Parathyroid adenoma (tissue), 2 donors: ENCODE measurements at regions not wholly inside any gene's neighbourhood (a gene's known extent, or its start where the extent isn't known, plus 50 kb on each side); places are given as distances from the start of the nearest gene placed in this dataset.
A peak's percentile ranks its signal among the peaks of the same experiment; 100 is the strongest.

Experiments
- H2AFZ ChIP-seq: fragments of 300-600 bp; sonication (generic); one replicate; pipeline ENCODE4 v1.7.0; 2017; ENCODE audit warnings: antibody characterized with exemption, mild to moderate bottlenecking
- H3K27ac ChIP-seq: fragments of 300-600 bp; sonication (generic); one replicate; pipeline ENCODE4 v1.7.0; 2017
- H3K27me3 ChIP-seq: fragments of 300-600 bp; sonication (generic); one replicate; pipeline ENCODE4 v1.7.0; 2017; ENCODE audit warnings: low read length; ENCODE audit not compliant: control insufficient read depth, insufficient read depth
- H3K36me3 ChIP-seq: fragments of 300-600 bp; sonication (generic); one replicate; pipeline ENCODE4 v1.7.0; 2017; ENCODE audit warnings: low read length; ENCODE audit not compliant: control insufficient read depth, insufficient read depth
- H3K4me1 ChIP-seq: fragments of 300-600 bp; sonication (generic); one replicate; pipeline ENCODE4 v1.7.0; 2017; ENCODE audit warnings: control low read depth
- H3K4me2 ChIP-seq: fragments of 300-600 bp; sonication (generic); one replicate; pipeline ENCODE4 v1.7.0; 2017; ENCODE audit warnings: low read length
- H3K4me3 ChIP-seq: fragments of 300-600 bp; sonication (generic); one replicate; pipeline ENCODE4 v1.7.0; 2017; ENCODE audit warnings: low read depth, low read length
- H3K79me2 ChIP-seq: fragments of 300-600 bp; sonication (generic); one replicate; pipeline ENCODE4 v1.7.0; 2017; ENCODE audit warnings: control low read depth
- H3K9ac ChIP-seq: fragments of 300-600 bp; sonication (generic); one replicate; pipeline ENCODE4 v1.7.0; 2017; ENCODE audit warnings: mild to moderate bottlenecking
- H3K9me3 ChIP-seq: fragments of 300-600 bp; sonication (generic); one replicate; pipeline ENCODE4 v1.7.0; 2017; ENCODE audit warnings: low read length; ENCODE audit not compliant: control insufficient read depth
- TF ChIP-seq, protein P1 (sequence below): fragments of 300-600 bp; sonication (generic); IDR thresholded peaks from one replicate; pipeline ENCODE4 v1.7.0; 2017; ENCODE audit warnings: antibody characterized with exemption, mild to moderate bottlenecking
- donor health status: primary hyperparathyroidism.

DNA sequence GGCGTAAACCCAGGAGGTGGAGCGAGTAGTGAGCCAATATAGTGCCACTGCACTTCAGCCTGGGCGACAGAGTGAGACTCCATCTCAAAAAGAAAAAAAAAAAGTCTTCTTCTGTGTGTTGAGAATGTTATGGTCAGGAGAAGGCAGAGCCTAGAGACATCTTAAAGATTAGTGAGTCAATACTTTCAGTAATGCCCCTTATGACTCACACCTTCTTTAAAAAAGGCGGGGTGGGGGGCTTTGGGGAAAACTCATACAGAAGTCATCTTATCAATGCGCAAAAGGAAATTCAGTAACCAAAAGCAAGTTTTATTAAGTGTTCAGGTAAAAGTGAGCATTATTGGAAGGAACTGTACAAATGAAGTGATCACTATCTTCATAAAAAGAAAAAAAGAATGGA, 1369.8 kb upstream of the LRRTM3 start:
- TF ChIP-seq, protein P1, sequence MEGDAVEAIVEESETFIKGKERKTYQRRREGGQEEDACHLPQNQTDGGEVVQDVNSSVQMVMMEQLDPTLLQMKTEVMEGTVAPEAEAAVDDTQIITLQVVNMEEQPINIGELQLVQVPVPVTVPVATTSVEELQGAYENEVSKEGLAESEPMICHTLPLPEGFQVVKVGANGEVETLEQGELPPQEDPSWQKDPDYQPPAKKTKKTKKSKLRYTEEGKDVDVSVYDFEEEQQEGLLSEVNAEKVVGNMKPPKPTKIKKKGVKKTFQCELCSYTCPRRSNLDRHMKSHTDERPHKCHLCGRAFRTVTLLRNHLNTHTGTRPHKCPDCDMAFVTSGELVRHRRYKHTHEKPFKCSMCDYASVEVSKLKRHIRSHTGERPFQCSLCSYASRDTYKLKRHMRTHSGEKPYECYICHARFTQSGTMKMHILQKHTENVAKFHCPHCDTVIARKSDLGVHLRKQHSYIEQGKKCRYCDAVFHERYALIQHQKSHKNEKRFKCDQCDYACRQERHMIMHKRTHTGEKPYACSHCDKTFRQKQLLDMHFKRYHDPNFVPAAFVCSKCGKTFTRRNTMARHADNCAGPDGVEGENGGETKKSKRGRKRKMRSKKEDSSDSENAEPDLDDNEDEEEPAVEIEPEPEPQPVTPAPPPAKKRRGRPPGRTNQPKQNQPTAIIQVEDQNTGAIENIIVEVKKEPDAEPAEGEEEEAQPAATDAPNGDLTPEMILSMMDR: no peak
- H3K9me3 ChIP-seq: no peaks in the 10 kb centered on the region
- no peak overlapping the region for H3K4me3 ChIP-seq
- no peaks in the 10 kb centered on the region for H3K4me1 ChIP-seq
- H3K9ac ChIP-seq: no peak overlapping the region
- H2AFZ ChIP-seq: no peak overlapping the region
- H3K27me3 ChIP-seq: no peaks in the 10 kb centered on the region
- H3K4me2 ChIP-seq: no peak overlapping the region
- no peaks in the 10 kb centered on the region for H3K79me2 ChIP-seq
- no peaks in the 10 kb centered on the region for H3K36me3 ChIP-seq
- no peak overlapping the region for H3K27ac ChIP-seq

DNA sequence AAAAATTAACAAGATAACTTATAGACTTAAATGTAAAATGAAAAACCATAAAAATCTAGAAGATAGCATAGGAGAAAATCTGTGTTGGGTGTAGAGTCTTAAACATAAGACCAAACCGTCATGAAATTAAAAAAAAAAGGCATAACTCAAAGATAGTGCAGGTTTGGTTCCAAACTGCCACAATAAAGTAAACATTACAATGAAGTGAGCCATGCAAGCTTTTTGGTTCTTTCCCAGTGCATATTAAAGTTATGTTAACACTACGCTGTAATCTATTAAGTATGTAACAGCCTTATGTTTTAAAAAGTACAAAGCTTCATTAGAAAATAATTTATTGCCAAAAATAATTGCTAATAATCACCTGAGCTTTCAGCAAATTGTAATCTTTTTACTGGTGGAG, 1366.5 kb upstream of the LRRTM3 start:
- no peak overlapping the region for H3K27ac ChIP-seq
- H3K4me3 ChIP-seq: no peak overlapping the region

GRCh38 chr10:65565246-65565645, 1360.6 kb upstream of the LRRTM3 start:
- H3K36me3 ChIP-seq: no peaks in the 10 kb centered on the region
- H3K4me2 ChIP-seq: no peak overlapping the region
- no peaks in the 10 kb centered on the region for H3K27me3 ChIP-seq
- H3K4me1 ChIP-seq: no peaks in the 10 kb centered on the region
- no peaks in the 10 kb centered on the region for H3K79me2 ChIP-seq
- H2AFZ ChIP-seq: no peak overlapping the region
- no peak overlapping the region for H3K4me3 ChIP-seq
- no peaks in the 10 kb centered on the region for H3K9me3 ChIP-seq
- TF ChIP-seq, protein P1: no peak
- no peak overlapping the region for H3K27ac ChIP-seq
- H3K9ac ChIP-seq: no peak overlapping the region

More for the DNA sequence above, 1366.5 kb upstream of the LRRTM3 start:
- Histone ChIP-seq H3K9ac (no peak overlapping the region), H3K9me3 (no peaks in the 10 kb centered on the region), H3K27me3 (no peaks in the 10 kb centered on the region), H3K4me2 (no peak overlapping the region), H3K79me2 (no peaks in the 10 kb centered on the region), H3K4me1 (no peaks in the 10 kb centered on the region), H3K36me3 (no peaks in the 10 kb centered on the region), H2AFZ (no peak overlapping the region)
- TF ChIP-seq, protein P1: no peak

- Histone ChIP-seq H3K27me3 (no peaks in the 10 kb centered on the region), H3K36me3 (no peaks in the 10 kb centered on the region), H3K79me2 (no peaks in the 10 kb centered on the region), H3K9ac (no peak overlapping the region), H2AFZ (no peak overlapping the region), H3K9me3 (no peaks in the 10 kb centered on the region), H3K4me3 (no peak overlapping the region), H3K4me2 (no peak overlapping the region), H3K4me1 (no peaks in the 10 kb centered on the region), H3K27ac (no peak overlapping the region)
- TF ChIP-seq, protein P1: no peak
Observed at GRCh38 chr10:65566906-65567305, 1358.9 kb upstream of the LRRTM3 start.

DNA sequence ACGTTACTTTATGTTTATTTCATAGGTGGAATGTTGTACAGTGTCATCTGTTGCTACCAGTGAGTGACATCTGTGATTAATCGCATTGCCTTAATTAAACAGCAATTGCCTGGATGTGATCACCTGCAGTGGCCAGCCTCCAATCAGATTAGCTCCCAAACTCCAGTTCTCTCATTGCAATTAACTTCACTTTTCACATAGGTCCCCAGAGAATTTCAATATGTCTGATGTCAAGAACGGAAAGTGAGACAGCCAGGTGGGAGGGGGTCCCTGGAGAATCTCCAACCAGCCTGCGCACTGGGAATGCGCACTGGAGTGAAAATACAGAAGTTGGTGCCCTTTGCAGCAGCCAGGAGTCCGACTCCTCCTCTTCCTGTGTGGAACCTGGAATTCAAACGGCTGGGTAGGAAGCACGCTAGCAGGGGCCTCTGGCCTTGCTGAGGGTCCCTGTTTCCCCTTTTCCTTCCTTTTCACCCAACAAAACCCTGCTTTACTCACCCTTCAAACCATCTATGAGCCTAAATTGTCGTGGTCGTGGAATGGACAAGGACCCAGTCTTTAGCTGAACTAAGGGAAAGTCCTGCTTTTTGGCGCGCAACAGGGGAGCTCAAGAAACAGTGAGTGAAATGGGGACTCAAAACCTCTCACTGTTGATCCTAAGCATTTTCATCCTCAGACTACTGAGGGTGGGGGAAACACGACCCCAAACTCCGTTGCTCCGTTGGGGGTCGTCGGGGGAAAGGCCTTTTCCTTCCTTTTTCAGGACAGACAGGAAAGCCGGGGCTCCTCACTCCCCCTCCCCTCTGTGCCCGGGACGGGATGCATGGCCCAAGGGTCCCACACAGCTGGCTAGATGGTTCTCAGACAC, 1355.5 kb upstream of the LRRTM3 start:
- Histone ChIP-seq H3K27ac (no peak overlapping the region), H3K4me3 (peak overlapping the region; percentile 59), H3K27me3 (no peaks in the 10 kb centered on the region), H3K9me3 (no peaks in the 10 kb centered on the region), H3K36me3 (no peaks in the 10 kb centered on the region), H3K9ac (no peak overlapping the region), H3K79me2 (no peaks in the 10 kb centered on the region), H3K4me2 (peak overlapping the region; percentile 59), H3K4me1 (no peaks in the 10 kb centered on the region), H2AFZ (peak overlapping the region; percentile 75)
- TF ChIP-seq, protein P1: no peak
